ENCODE measurements at regions not wholly inside any gene's neighbourhood (a gene's known extent, or its start where the extent isn't known, plus 50 kb on each side); places are given as distances from the start of the nearest gene placed in this dataset.

DNA sequence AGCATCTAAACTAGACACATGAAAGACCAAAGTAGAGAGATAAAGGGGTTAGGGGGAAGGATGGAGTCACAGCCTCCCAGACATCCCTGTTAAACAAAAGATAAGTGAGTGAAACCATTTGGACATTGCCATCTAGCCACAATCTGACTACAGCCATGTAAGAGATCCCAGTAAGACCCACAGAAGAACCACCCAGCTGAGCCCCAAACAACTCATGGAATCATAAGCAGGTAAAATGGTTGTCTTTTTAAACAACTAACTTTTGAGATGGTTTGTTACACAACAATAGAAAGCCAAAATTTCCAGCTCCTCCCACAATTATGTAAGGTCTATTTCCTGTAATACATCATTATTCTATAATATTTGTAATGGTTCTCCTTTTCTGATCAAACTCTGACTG, 437.5 kb downstream of the IGSF11 start:
- TF ChIP-seq, protein P1, sequence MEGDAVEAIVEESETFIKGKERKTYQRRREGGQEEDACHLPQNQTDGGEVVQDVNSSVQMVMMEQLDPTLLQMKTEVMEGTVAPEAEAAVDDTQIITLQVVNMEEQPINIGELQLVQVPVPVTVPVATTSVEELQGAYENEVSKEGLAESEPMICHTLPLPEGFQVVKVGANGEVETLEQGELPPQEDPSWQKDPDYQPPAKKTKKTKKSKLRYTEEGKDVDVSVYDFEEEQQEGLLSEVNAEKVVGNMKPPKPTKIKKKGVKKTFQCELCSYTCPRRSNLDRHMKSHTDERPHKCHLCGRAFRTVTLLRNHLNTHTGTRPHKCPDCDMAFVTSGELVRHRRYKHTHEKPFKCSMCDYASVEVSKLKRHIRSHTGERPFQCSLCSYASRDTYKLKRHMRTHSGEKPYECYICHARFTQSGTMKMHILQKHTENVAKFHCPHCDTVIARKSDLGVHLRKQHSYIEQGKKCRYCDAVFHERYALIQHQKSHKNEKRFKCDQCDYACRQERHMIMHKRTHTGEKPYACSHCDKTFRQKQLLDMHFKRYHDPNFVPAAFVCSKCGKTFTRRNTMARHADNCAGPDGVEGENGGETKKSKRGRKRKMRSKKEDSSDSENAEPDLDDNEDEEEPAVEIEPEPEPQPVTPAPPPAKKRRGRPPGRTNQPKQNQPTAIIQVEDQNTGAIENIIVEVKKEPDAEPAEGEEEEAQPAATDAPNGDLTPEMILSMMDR (IDR thresholded peaks at IDR 0.05), result no peak
- TF ChIP-seq POLR2A (IDR thresholded peaks at IDR 0.05), result no peak

All from lower leg skin (tissue), 3 donors.